ENCODE measurements at regions not wholly inside any gene's neighbourhood (a gene's known extent, or its start where the extent isn't known, plus 50 kb on each side); places are given as distances from the start of the nearest gene placed in this dataset.
"Not testable (repeated sequence)": the region's sequence is repeated elsewhere in the genome, so short reads cannot be mapped to it uniquely, and the experiment has no call there.

- DNase-seq: no peak
Measured at GRCh38 chrX:148080593-148080992, 99.5 kb downstream of the FMR1NB start.

- DNase-seq: no peak
Measured at GRCh38 chrX:148084611-148085010, 103.5 kb downstream of the FMR1NB start.

- no peak for DNase-seq
Measured at GRCh38 chrX:148120151-148120550, 139.0 kb downstream of the FMR1NB start.

- no peak for DNase-seq
Measured at GRCh38 chrX:148120999-148121623, 140.0 kb downstream of the FMR1NB start.

GRCh38 chrX:148128872-148129505 is 147.9 kb downstream of the FMR1NB start:
- DNase-seq: not testable (repeated sequence)

- no peak for DNase-seq
Measured at GRCh38 chrX:148133105-148133725, 152.1 kb downstream of the FMR1NB start.

GRCh38 chrX:148134578-148134977 is 153.4 kb downstream of the FMR1NB start:
- DNase-seq: no peak

GRCh38 chrX:148135738-148136137 is 154.6 kb downstream of the FMR1NB start:
- no peak for DNase-seq

- no peak for DNase-seq
Measured at GRCh38 chrX:148146121-148146520, 165.0 kb downstream of the FMR1NB start.

- no peak for DNase-seq
Measured at GRCh38 chrX:148156986-148157385, 175.8 kb downstream of the FMR1NB start.

GRCh38 chrX:148159796-148160195 is 178.7 kb downstream of the FMR1NB start:
- DNase-seq: no peak

GRCh38 chrX:148161701-148162100 is 180.6 kb downstream of the FMR1NB start:
- no peak for DNase-seq

GRCh38 chrX:148185631-148186030 is 204.5 kb downstream of the FMR1NB start:
- DNase-seq: no peak

- no peak for DNase-seq
Measured at GRCh38 chrX:148192547-148192946, 211.4 kb downstream of the FMR1NB start.

GRCh38 chrX:148193759-148194158 is 212.6 kb downstream of the FMR1NB start:
- no peak for DNase-seq

GRCh38 chrX:148203531-148203930 is 222.4 kb downstream of the FMR1NB start:
- no peak for DNase-seq

GRCh38 chrX:148204195-148204594 is 223.1 kb downstream of the FMR1NB start:
- DNase-seq: no peak

- DNase-seq: no peak
Measured at GRCh38 chrX:148214786-148215185, 233.6 kb downstream of the FMR1NB start.

GRCh38 chrX:148215726-148216125 is 234.6 kb downstream of the FMR1NB start:
- DNase-seq: no peak

- DNase-seq: no peak
Measured at GRCh38 chrX:148223361-148223760, 242.2 kb downstream of the FMR1NB start.

- no peak for DNase-seq
Measured at GRCh38 chrX:148228521-148228920, 247.4 kb downstream of the FMR1NB start.

- no peak for DNase-seq
Measured at GRCh38 chrX:148229801-148230303, 248.7 kb downstream of the FMR1NB start.

GRCh38 chrX:148259990-148260389 is 240.4 kb upstream of the AFF2 start:
- DNase-seq: no peak

- DNase-seq: no peak
Measured at GRCh38 chrX:148265829-148266228, 234.6 kb upstream of the AFF2 start.
